Smooth muscle cell of the brain vasculature (primary cell): ENCODE measurements at regions not wholly inside any gene's neighbourhood (a gene's known extent, or its start where the extent isn't known, plus 50 kb on each side); places are given as distances from the start of the nearest gene placed in this dataset.

ENCODE experiments used
- DNase-seq: peaks from one replicate; pipeline ENCODE4 v3.0.0-alpha.2; 2012; ENCODE audit warnings: low read depth, low spot score

GRCh38 chr5:128885649-128886255, 79.5 kb upstream of the SLC27A6 start:
- DNase-seq, result no peak

DNA sequence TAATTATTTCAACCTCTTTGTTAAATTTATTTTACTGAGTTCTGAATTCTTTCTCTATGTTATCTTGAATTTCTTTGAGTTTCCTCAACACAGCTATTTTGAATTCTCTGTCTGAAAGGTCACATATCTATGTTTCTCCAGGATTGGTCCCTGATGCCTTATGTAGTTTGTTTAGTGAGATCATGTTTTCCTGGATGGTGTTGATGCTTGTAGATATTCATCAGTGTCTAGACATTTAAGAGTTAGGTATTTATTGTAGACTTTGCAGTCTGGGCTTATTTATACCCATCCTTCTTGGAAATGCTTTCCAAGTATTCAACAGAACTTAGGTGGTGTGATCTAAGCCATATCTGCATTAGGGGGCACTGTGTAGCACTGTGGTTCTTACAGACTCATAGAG, 70.2 kb upstream of the SLC27A6 start:
- DNase-seq, result no peak

DNA sequence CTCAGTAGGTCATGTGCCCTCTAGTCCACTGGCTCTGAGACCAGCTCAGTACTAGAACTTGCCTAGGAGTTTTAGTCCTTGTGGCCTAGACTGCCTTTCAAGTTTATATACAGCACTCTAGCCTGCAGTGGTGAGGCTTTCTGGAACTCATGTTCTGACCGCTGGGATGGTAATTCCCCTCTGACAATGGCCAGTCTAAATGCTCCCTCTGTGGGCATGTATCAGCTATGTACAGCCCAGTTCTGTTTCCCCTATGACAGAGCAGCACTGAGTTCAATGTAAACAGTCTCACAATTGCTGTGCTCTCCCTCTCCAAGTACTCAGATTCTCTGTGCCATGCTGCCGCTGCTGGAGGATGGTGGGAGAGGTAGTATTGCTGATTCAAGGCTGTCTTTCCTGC, 68.6 kb upstream of the SLC27A6 start:
- DNase-seq, result no peak

DNA sequence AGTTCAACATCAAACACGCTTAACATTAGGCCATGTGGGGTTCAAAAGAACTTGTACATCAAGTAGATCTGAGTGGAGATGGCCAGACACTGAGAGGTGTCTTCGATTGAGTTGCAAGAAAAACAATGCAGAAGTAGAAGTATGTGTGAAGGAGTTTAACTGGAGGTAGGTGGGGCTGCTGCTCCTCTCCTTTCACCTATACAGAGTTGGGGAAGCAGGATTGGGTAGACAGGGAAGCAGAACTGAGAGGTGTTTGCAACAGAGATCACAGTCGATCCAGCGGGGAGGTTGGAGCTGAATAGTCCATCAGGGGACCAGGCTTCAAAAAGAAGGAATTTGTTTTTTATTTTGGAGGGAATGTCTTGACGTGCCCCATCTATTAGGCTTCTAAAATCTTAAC, 61.7 kb upstream of the SLC27A6 start:
- no peak for DNase-seq

- no peak for DNase-seq
Observed at GRCh38 chr5:128904805-128905567, 60.3 kb upstream of the SLC27A6 start.

DNA sequence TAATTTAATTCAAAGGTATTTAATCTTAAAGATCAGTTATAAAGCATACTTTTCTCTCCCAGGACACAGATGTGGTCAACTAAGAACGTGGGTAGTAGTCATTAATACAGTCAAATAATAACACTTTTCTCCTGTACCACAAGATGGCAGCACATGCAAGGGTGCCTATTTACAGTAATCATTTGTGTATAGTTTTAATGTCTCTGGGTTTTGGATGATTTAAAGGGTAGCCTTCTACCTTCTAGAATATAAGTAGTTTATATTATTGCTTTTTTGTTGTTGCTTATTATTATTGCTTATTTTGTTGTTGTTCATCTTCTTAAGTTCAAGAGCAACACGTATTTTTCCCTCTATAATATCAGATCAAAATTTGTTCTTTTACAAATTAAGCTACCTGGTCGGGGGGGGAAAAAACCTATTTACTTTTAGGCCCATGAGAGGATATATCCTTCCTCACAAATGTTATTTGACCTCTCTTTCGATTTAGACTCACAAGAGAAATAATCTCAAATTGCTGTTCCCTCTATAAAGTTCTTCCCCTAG, 59.6 kb upstream of the SLC27A6 start:
- DNase-seq, result peak; percentile 37

- DNase-seq, result no peak
Observed at GRCh38 chr5:128913551-128913950, 51.7 kb upstream of the SLC27A6 start.
